ENCODE measurements at regions not wholly inside any gene's neighbourhood (a gene's known extent, or its start where the extent isn't known, plus 50 kb on each side); places are given as distances from the start of the nearest gene placed in this dataset.

DNA sequence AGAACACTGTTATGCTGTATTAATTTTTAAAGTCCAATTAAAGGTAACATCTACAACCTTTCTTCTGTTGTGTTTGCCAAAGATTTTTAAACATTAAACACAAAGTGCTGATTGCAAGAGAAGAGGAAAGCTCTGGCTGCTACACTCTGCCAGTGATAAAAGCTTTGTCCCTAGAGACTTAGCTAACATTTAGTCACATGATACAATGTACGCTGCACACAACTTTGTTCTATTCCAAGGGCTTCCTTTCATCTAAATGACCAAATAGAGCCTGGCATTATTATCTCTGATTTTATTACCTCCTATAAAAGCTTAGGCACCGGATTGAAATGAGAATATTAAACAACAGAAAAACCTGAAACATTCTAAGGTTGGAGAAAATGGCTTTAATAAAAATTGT, 388.7 kb upstream of the PMFBP1 start:
- no peak for TF ChIP-seq POLR2A (IDR thresholded peaks at IDR 0.05; ENCODE audit: low read depth)
- no peak for TF ChIP-seq POLR2AphosphoS5 (IDR thresholded peaks at IDR 0.05)
- TF ChIP-seq, protein P1, sequence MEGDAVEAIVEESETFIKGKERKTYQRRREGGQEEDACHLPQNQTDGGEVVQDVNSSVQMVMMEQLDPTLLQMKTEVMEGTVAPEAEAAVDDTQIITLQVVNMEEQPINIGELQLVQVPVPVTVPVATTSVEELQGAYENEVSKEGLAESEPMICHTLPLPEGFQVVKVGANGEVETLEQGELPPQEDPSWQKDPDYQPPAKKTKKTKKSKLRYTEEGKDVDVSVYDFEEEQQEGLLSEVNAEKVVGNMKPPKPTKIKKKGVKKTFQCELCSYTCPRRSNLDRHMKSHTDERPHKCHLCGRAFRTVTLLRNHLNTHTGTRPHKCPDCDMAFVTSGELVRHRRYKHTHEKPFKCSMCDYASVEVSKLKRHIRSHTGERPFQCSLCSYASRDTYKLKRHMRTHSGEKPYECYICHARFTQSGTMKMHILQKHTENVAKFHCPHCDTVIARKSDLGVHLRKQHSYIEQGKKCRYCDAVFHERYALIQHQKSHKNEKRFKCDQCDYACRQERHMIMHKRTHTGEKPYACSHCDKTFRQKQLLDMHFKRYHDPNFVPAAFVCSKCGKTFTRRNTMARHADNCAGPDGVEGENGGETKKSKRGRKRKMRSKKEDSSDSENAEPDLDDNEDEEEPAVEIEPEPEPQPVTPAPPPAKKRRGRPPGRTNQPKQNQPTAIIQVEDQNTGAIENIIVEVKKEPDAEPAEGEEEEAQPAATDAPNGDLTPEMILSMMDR (IDR thresholded peaks at IDR 0.05): no peak
- TF ChIP-seq EP300 (IDR thresholded peaks at IDR 0.05): no peak
- Histone ChIP-seq H3K4me1 (no peaks in the 10 kb centered on the region), H3K27ac (replicated peaks in 1 of 4) (no peak overlapping the region), H3K36me3 (no peaks in the 10 kb centered on the region), H3K4me3 (no peak overlapping the region), H3K9me3 (no peaks in the 10 kb centered on the region), H3K27me3 (no peaks in the 10 kb centered on the region)
- intact Hi-C loops (cut with DNase I): no loop called here
- 56% methylated on average over 2 of the region's 2 CpGs for WGBS
- no peak for DNase-seq (ENCODE audit: extremely low spot score)

DNA sequence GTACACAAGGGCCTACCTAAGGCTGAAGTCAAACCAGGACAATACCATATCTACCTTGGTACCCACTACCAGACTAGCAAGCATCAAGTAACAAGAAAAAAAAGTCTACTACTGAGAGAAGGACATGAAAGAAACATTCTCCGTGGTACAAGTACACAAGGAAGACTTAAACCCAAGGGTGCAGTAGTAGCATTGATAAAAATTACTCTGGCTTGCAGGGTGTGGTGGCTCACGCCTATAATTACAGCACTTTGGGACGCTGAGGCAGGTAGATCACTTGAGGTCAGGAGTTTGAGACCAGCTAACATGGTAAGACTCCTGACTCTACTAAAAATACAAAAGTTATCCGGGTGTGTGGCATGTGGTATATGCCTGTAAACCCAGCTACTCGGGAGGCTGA, 386.5 kb upstream of the PMFBP1 start:
- no peaks in the 10 kb centered on the region for H3K4me1 ChIP-seq
- no peak for DNase-seq (ENCODE audit: extremely low spot score)
- intact Hi-C loops (cut with DNase I): no loop called here
- H3K4me3 ChIP-seq: no peak overlapping the region
- 95% methylated on average over 5 of the region's 5 CpGs for WGBS
- H3K27ac ChIP-seq (replicated peaks in 1 of 4): no peak overlapping the region
- TF ChIP-seq POLR2AphosphoS5 (IDR thresholded peaks at IDR 0.05) (no peak), POLR2A (IDR thresholded peaks at IDR 0.05; ENCODE audit: low read depth) (no peak), EP300 (IDR thresholded peaks at IDR 0.05) (no peak)
- TF ChIP-seq, protein P1 (IDR thresholded peaks at IDR 0.05): no peak
- no peaks in the 10 kb centered on the region for H3K36me3 ChIP-seq
- H3K27me3 ChIP-seq: no peaks in the 10 kb centered on the region
- no peaks in the 10 kb centered on the region for H3K9me3 ChIP-seq

DNA sequence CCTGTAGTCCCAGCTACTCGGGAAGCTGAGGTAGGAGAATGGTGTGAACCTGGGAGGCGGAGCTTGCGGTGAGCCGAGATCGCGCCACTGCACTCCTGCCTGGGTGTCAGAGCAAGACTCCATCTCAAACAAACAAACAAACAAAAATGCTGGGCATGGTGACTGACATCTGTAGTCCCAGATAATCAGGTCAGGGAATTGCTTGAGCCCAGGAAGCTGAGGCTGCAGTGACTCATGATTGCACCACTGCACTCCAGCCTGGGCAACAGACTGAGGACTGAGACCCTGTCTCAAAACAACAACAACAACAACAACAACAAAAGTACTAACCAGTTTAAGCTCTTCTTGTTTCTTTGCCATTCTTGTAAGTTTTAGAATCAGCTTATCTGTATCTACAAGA, 383.0 kb upstream of the PMFBP1 start:
- intact Hi-C loops (cut with DNase I): no loop called here
- Histone ChIP-seq H3K27me3 (no peaks in the 10 kb centered on the region), H3K36me3 (no peaks in the 10 kb centered on the region), H3K9me3 (no peaks in the 10 kb centered on the region), H3K27ac (replicated peaks in 1 of 4) (no peak overlapping the region), H3K4me1 (no peaks in the 10 kb centered on the region), H3K4me3 (no peak overlapping the region)
- 93% methylated on average over 6 of the region's 6 CpGs for WGBS
- TF ChIP-seq, protein P1 (IDR thresholded peaks at IDR 0.05): no peak
- TF ChIP-seq POLR2A (IDR thresholded peaks at IDR 0.05; ENCODE audit: low read depth) (no peak), POLR2AphosphoS5 (IDR thresholded peaks at IDR 0.05) (no peak), EP300 (IDR thresholded peaks at IDR 0.05) (no peak)
- DNase-seq (ENCODE audit: extremely low spot score): no peak

DNA sequence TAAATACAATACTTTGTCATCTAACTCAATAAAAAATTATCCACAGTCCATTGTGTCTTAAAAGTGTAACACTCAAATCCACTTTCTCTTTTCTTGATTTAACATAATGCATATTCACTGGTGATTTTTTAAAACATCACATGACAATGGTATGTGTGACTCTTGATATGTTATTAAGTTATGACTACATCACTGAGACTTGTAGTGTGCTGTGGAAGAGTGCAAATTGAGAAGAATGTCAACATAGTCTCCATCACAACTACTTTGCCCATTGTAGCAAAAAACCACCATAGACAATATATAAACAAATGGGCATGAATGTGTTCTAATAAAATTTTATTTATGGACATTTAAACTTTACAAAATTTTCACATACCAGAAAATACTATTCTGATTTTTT, 380.7 kb upstream of the PMFBP1 start:
- H3K4me3 ChIP-seq: no peak overlapping the region
- H3K27ac ChIP-seq (replicated peaks in 1 of 4): no peak overlapping the region
- no peaks in the 10 kb centered on the region for H3K4me1 ChIP-seq
- no peak for DNase-seq (ENCODE audit: extremely low spot score)
- no peaks in the 10 kb centered on the region for H3K27me3 ChIP-seq
- peaks cover 0 to 5% (median 1%) of the 10 kb centered on the region in 4 donors for H3K9me3 ChIP-seq
- no peak for TF ChIP-seq POLR2AphosphoS5 (IDR thresholded peaks at IDR 0.05)
- intact Hi-C loops (cut with DNase I): no loop called here
- H3K36me3 ChIP-seq: no peaks in the 10 kb centered on the region

DNA sequence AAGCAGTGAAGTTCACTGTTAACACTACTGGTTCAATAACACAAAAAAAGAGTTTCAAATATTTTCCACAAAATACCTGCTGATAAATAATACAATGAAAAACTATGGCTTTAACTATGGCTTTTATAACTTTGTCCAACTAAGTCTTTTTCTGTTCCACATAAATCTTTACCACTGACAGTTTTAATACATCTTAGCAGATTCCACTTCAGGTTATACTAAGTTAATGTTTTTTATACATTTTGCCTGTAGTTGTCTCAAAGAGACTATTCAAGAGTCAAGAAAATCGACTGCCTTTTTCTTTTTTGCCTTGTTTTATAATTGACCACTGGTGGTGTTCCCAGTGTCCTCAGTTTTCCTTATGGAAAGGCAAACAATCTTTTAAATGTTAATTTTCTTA, 379.7 kb upstream of the PMFBP1 start:
- no peak overlapping the region for H3K4me3 ChIP-seq
- intact Hi-C loops (cut with DNase I): no loop called here
- no peak for DNase-seq (ENCODE audit: extremely low spot score)
- no peak overlapping the region for H3K27ac ChIP-seq (replicated peaks in 1 of 4)
- H3K4me1 ChIP-seq: no peaks in the 10 kb centered on the region
- no peaks in the 10 kb centered on the region for H3K36me3 ChIP-seq
- H3K27me3 ChIP-seq: no peaks in the 10 kb centered on the region
- TF ChIP-seq EP300 (IDR thresholded peaks at IDR 0.05): no peak
- TF ChIP-seq, protein P1 (IDR thresholded peaks at IDR 0.05): no peak
- TF ChIP-seq POLR2A (IDR thresholded peaks at IDR 0.05; ENCODE audit: low read depth): no peak
- no peak for TF ChIP-seq POLR2AphosphoS5 (IDR thresholded peaks at IDR 0.05)
- peaks cover 0 to 5% (median 1%) of the 10 kb centered on the region in 4 donors for H3K9me3 ChIP-seq
- 90% methylated on average over 1 of the region's 1 CpG for WGBS

Data from esophagus muscularis mucosa (tissue), 4 donors.